SU-DHL-6 (cell line): ENCODE measurements at regions not wholly inside any gene's neighbourhood (a gene's known extent, or its start where the extent isn't known, plus 50 kb on each side); places are given as distances from the start of the nearest gene placed in this dataset.

Experiments used
- H2AFZ ChIP-seq: fragments of 200-600 bp; sonication (generic); 2 replicates; pipeline ENCODE4 v1.6.1; 2014; ENCODE audit warnings: low read depth, mild to moderate bottlenecking, moderate library complexity, mixed read lengths, antibody characterized with exemption, low read length; ENCODE audit not compliant: severe bottlenecking
- H3F3A ChIP-seq: fragments of 200-600 bp; shearing (Covaris generic); 2 replicates; pipeline ENCODE4 v1.6.0; 2016; ENCODE audit warnings: antibody characterized with exemption, mild to moderate bottlenecking; ENCODE audit not compliant: insufficient read depth
- H3K27ac ChIP-seq: fragments of 200-600 bp; sonication (generic); 2 replicates; pipeline ENCODE4 v1.5.1; 2016; ENCODE audit warnings: low read depth, mild to moderate bottlenecking, low read length, moderate library complexity, mixed read lengths
- H3K27me3 ChIP-seq: fragments of 200-600 bp; sonication (generic), shearing (Covaris generic); 2 replicates; pipeline ENCODE4 v1.6.0; 2014; ENCODE audit warnings: mild to moderate bottlenecking, low read length
- H3K36me3 ChIP-seq: fragments of 200-600 bp; sonication (generic); 2 replicates; pipeline ENCODE4 v1.6.1; 2014; ENCODE audit warnings: mild to moderate bottlenecking, low read length, mixed read lengths
- H3K4me2 ChIP-seq: fragments of 300-600, 200-600 bp; shearing (Covaris generic), sonication (generic); 2 replicates; pipeline ENCODE4 v1.6.0; 2014; ENCODE audit warnings: low read length, low read depth, mild to moderate bottlenecking; ENCODE audit not compliant: poor library complexity, severe bottlenecking
- H3K4me3 ChIP-seq: fragments of 200-600 bp; sonication (generic); 2 replicates; pipeline ENCODE4 v1.5.1; 2014; ENCODE audit warnings: antibody characterized with exemption, low read length, mild to moderate bottlenecking, mixed read lengths; ENCODE audit not compliant: insufficient read depth, poor library complexity, severe bottlenecking
- H3K79me2 ChIP-seq: fragments of 200-600 bp; sonication (generic); 2 replicates; pipeline ENCODE4 v1.6.1; 2014; ENCODE audit warnings: mild to moderate bottlenecking, low read length, moderate library complexity; ENCODE audit not compliant: insufficient read depth
- H3K9ac ChIP-seq: fragments of 200-600 bp; sonication (generic); 2 replicates; pipeline ENCODE4 v1.7.0; 2014; ENCODE audit warnings: mild to moderate bottlenecking, low read length
- H3K9me2 ChIP-seq: fragments of 200-600 bp; sonication (generic); replicated peaks from 2 replicates; pipeline ENCODE4 v1.6.1; 2014; ENCODE audit warnings: low read length; ENCODE audit not compliant: insufficient read depth
- H3K9me3 ChIP-seq: fragments of 200-600 bp; sonication (generic); 2 replicates; pipeline ENCODE4 v1.6.1; 2014; ENCODE audit warnings: low read length, mixed read lengths; ENCODE audit not compliant: insufficient read depth
- H4K20me1 ChIP-seq: fragments of 200-600 bp; sonication (generic); 2 replicates; pipeline ENCODE4 v1.6.1; 2014; ENCODE audit warnings: low read depth, mild to moderate bottlenecking, antibody characterized with exemption, low read length, moderate library complexity, mixed read lengths
- EZH2phosphoT487 ChIP-seq: fragments of 200-600 bp; sonication (generic), shearing (Covaris generic); conservative IDR thresholded peaks from 2 replicates; pipeline ENCODE4 v1.6.1; 2018; ENCODE audit warnings: mild to moderate bottlenecking, antibody characterized with exemption, low read length, moderate library complexity, mixed read lengths
- TF ChIP-seq, protein P1 (sequence below): fragments of 200-600 bp; sonication (generic); IDR thresholded peaks from one replicate; pipeline ENCODE4 v1.5.1; 2017; ENCODE audit warnings: antibody characterized with exemption, mild to moderate bottlenecking, low read length, moderate library complexity; ENCODE audit not compliant: insufficient read depth, poor library complexity, severe bottlenecking

DNA sequence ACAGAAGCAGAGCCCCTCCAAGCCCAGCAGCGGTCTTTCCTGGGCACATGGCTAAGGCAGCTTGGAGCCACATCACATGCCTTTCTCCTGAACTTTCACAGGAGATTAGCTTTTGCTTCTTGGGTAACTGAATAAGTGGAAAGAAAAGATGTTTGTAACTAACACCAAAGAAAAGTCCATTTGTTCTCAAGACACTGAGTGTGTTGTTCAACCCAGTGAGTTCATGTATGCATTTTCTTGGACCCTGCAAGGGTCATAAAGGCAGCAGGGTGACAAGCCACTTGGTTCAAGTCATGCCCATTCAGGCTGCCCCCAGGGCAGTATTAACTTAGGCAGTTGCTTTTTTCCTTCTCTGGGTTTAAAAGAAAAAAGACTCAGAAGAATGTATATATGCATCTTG is 203.4 kb downstream of the FAM76B start:
- no peaks in the 10 kb centered on the region for H3K79me2 ChIP-seq
- no peaks in the 10 kb centered on the region for H3K9me3 ChIP-seq
- H3K36me3 ChIP-seq = no peaks in the 10 kb centered on the region
- H4K20me1 ChIP-seq = no peaks in the 10 kb centered on the region
- no peak overlapping the region for H3K9ac ChIP-seq
- H3K27ac ChIP-seq = no peak overlapping the region
- no peaks in the 10 kb centered on the region for H3K9me2 ChIP-seq
- TF ChIP-seq, protein P1, sequence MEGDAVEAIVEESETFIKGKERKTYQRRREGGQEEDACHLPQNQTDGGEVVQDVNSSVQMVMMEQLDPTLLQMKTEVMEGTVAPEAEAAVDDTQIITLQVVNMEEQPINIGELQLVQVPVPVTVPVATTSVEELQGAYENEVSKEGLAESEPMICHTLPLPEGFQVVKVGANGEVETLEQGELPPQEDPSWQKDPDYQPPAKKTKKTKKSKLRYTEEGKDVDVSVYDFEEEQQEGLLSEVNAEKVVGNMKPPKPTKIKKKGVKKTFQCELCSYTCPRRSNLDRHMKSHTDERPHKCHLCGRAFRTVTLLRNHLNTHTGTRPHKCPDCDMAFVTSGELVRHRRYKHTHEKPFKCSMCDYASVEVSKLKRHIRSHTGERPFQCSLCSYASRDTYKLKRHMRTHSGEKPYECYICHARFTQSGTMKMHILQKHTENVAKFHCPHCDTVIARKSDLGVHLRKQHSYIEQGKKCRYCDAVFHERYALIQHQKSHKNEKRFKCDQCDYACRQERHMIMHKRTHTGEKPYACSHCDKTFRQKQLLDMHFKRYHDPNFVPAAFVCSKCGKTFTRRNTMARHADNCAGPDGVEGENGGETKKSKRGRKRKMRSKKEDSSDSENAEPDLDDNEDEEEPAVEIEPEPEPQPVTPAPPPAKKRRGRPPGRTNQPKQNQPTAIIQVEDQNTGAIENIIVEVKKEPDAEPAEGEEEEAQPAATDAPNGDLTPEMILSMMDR = no peak
- no peak for TF ChIP-seq EZH2phosphoT487
- H3K4me2 ChIP-seq = no peak overlapping the region
- no peak overlapping the region for H2AFZ ChIP-seq
- H3K27me3 ChIP-seq = no peaks in the 10 kb centered on the region
- no peaks in the 10 kb centered on the region for H3F3A ChIP-seq
- H3K4me3 ChIP-seq = no peak overlapping the region

DNA sequence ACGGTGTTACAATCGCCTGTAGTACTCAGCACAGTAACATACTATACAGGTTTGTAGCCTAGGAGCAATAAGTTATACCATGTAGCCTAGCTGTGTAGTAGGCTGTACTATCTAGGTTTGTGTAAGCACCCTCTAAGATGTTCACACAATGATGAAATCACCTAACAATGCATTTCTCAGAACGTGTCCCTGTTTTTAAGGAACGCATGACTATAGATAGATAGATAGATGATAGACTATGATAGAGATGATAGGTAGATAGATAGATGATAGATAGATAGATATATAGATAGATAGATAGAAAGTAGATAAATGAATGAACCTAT is 203.9 kb downstream of the FAM76B start:
- no peak overlapping the region for H3K4me3 ChIP-seq
- no peak overlapping the region for H3K27ac ChIP-seq
- no peaks in the 10 kb centered on the region for H3K79me2 ChIP-seq
- no peaks in the 10 kb centered on the region for H3K9me3 ChIP-seq
- H2AFZ ChIP-seq = no peak overlapping the region
- no peak overlapping the region for H3K4me2 ChIP-seq
- TF ChIP-seq EZH2phosphoT487 = no peak
- TF ChIP-seq, protein P1 = no peak
- H4K20me1 ChIP-seq = no peaks in the 10 kb centered on the region
- no peak overlapping the region for H3K9ac ChIP-seq
- H3K27me3 ChIP-seq = no peaks in the 10 kb centered on the region
- no peaks in the 10 kb centered on the region for H3K9me2 ChIP-seq
- H3F3A ChIP-seq = no peaks in the 10 kb centered on the region
- no peaks in the 10 kb centered on the region for H3K36me3 ChIP-seq

DNA sequence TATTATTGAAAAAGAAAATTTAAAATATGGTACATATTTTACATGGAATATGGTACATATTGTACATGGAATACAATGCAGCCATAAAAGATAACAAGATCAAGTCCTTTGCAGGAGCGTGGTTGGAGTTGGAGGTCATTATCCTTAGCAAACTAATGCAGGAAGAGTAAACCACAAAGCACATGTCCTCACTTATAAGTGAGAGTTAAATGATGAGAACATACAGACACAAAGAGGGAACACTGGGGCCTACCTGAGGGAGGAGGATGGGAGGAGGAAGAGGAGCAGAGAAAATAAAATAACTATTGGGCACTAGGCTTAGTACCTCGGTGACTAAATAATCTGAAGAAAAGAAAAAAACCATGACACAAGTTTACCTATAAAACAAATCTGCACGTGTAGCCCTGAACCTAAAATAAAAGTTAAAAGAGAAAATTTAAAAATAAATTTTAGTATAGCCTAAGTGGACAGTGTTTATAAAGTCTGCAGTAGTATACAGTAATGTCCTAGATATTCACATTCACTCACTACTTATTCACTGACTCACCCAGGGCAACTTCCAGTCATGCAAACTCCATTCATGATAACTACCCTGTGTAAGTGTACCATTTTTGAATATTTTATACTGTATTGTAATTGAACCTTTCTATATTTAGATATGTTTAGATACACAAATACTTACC is 204.4 kb downstream of the FAM76B start:
- Histone ChIP-seq H3K9ac (no peak overlapping the region), H2AFZ (no peak overlapping the region), H3K9me2 (no peaks in the 10 kb centered on the region), H3K4me3 (no peak overlapping the region), H4K20me1 (no peaks in the 10 kb centered on the region), H3K9me3 (no peaks in the 10 kb centered on the region), H3K27ac (no peak overlapping the region), H3F3A (no peaks in the 10 kb centered on the region), H3K27me3 (no peaks in the 10 kb centered on the region), H3K4me2 (no peak overlapping the region), H3K79me2 (no peaks in the 10 kb centered on the region), H3K36me3 (no peaks in the 10 kb centered on the region)
- TF ChIP-seq EZH2phosphoT487 = no peak
- TF ChIP-seq, protein P1 = no peak
